ENCODE measurements at regions not wholly inside any gene's neighbourhood (a gene's known extent, or its start where the extent isn't known, plus 50 kb on each side); places are given as distances from the start of the nearest gene placed in this dataset.
"Not testable (repeated sequence)": the region's sequence is repeated elsewhere in the genome, so short reads cannot be mapped to it uniquely, and the experiment has no call there.

DNA sequence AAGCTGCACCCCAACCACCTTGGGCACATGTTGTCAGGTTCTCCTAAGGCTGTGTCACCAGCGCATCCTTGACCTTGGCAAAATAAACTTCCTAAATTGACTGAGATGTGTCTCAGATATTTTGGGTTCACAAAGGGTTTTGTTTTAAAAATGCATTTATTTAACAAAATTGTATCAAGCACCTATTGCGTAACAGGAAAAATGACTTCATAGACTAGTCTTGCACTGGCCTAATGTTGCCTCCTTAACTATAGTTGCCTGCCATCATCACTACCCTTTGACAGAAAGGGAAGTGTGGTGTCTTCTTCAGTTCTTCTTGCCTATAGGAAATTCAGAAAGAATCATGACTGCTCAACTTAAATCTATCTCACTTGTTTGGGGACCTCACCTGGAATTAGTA is 374.2 kb downstream of the SH2D1A start:
- DNase-seq = no peak

DNA sequence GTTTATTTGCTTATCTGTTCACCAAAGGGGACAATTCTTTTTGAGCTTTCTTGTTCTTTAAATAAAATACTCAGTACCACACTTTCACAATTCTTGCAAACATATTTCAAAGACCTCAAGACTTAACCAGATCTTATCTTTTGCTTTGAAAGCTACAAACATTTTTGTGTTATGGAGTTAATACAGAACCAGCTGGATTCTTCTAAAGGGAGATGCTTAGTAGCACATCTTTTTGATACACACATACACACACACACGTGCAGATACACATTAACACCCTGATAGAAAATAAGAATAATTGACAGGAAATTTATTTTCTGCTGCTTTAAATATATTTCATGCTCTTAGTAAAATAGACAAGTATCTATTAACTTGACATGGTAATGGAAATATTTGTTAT is 379.1 kb downstream of the SH2D1A start:
- no peak for DNase-seq

DNA sequence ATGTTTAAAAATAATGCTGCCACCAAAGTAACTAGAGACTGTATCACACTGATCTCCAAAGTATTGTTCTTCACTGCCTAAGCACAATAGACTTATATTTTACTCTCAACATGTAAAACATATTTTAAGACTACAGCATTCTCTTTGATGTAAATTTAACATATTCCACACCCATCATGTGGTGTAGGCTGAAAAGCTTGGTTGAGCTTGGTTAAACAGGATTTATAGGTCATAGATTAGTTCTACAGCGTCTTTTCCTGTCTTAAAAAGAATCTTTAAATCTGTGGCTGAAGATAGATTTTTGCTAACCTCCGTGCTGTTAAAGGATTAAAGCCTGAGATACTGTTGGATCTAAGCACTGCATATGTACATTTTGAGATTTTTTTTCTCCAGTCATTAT is 379.9 kb downstream of the SH2D1A start:
- DNase-seq = no peak

DNA sequence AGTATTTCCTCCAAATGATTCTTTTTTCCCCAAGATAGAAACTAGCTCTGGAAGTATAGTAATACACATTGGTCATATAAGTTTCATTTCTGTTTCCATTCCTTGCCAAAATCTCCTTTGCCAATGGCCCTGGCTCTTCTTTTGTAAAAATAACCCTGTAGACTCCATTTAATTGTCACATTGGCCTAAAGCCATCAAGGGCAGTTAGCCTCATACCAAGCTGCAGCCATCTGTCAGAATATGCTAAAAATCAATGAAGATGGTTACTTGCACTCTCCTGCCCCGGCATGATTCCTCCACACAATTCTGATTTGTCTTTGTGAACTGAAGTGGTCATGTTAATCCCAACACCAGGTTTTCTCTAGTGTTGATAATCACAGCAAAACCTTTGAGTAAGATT is 380.5 kb downstream of the SH2D1A start:
- DNase-seq = no peak

DNA sequence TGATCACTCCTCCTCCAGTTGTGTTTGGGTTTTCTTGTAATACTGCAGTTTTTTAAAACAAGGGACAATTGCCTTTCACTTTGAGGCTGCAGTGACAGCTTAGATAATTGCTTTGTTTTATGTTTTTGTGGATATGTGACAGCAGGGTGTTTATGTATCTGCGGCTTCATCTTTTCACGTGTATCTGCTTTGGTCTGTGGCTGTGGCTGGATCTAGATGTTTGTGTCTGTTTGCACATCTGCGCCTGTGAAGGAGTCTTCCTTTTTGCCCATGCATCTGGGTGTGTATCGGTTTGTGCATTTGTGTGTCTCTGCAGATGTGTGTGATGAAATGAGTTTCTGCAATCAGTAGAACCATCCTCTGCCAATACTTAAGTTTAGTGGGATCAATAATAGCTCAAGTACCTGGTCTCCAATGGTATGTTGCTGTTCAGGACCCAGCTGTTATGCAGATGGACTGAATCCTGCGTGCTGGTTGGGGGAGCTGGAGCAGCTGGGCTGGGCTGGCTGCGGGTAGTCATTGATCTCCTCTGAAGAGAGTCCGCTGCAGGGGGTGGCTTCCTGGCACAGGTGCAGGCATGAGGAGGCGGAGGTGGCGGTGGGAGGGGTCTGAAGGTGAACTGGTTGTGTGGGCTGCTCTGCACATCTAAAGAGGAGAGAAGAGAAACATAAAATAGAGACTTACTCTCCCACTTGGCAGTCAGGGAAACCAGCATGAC is 390.3 kb downstream of the SH2D1A start:
- peak; percentile 61 for DNase-seq

DNA sequence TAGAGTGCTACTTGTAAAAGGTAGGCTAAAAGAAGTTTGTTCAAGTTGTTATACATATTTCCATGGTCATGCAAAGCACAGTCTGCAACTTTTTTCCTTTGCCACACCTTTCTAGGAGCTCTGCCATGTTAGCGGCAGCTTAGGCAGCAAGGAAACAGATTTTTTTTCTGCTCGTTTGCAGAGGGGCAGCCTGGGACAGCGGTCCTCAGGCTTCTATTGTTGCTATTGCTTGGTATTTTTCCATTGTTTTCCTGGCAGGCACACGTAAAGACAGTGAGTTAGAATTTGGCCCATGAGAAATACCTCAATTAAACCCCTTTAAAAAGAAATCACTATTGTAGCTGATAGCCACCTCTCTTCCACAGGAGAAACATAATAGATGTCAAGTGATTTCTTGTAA is 391.4 kb downstream of the SH2D1A start:
- no peak for DNase-seq

DNA sequence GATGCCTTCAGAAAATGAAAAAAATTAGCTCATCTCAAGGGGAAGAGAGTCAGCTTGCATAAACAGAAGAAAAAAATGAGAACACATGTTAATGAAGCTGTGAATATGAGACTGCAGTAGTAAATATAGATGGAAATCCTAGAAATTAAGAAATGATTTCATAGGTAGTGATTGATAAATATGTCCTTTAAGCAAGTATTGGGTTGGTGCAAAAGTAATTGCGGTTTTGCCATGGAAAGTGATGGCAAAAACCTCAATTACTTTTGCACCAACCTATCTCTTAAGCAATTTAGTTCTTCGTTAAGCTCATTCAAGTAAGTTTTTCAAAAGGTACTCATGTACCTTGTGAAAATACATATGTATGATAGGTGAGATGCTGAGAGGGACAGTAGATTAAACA is 400.9 kb downstream of the SH2D1A start:
- no peak for DNase-seq

DNA sequence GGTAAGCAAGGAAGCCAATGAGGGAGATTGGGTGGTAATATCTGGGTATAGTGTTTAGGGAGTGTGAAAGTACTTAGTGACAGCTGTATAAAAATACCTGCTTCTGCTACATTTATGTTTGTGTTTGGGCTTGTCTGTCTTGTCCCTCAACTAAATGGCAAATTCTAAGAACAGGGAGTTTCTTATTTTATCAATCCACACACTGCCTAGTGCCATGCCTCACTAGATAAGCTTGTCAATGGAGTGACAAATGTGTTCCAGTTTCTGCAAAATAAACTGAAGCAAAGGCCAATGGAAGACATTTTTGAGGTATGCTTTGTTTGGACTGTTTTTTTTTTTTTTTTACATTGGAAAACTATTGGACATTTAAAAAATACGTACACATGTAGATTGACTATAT is 418.0 kb downstream of the SH2D1A start:
- DNase-seq = no peak

DNA sequence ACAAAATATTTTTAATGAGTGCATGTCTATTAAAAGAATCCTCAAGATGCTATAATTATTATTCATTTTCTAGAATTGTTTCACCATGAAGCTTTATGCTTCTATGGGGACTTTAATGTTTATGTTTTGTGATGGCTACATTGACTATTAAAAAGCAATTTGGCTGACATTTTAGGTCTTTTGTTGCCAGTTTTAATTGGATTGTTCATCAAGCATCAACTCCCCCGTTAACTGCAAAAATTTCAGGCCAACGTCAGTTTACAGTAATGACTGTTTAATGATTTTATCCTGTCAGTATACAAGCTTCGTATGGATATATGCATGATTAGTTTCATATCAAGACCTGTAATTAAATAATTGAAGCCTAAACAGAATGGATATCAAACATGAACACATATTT is 422.8 kb downstream of the SH2D1A start:
- no peak for DNase-seq

DNA sequence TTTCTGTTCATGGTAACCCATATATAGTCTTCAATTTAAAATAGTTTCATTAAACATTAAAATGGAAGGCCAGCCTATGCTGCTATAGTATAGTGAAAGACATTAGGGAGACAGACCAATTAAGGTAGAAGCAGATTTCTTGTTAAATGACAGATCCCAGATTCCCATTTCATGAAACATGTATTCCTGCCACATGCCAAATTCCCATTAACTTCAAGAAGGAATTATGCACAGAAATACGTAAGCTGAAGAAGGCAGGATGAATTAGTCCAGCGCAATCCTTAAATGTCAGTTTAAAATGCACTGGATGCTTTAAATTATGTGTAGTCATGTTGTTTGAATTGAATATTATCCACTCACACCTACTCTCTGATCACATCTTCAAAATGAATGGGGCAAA is 424.9 kb downstream of the SH2D1A start:
- DNase-seq = no peak

DNA sequence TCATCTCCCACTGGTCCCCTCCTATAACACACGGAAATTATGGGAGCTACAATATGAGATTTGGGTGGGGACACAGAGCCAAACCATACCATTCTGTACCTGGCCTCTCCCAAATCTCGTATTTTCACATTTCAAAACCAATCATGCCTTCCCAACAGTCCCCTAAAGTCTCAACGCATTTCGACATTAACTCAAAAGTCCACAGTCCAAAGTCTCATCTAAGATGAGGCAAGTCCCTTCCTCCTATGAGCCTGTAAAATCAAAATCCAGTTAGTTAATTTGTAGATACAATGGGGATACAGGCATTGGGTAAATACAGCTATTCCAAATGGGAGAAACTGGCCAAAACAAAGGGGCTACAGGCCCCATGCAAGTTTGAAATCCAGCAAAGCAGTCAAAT is 441.9 kb downstream of the SH2D1A start:
- not testable (repeated sequence) for DNase-seq

DNA sequence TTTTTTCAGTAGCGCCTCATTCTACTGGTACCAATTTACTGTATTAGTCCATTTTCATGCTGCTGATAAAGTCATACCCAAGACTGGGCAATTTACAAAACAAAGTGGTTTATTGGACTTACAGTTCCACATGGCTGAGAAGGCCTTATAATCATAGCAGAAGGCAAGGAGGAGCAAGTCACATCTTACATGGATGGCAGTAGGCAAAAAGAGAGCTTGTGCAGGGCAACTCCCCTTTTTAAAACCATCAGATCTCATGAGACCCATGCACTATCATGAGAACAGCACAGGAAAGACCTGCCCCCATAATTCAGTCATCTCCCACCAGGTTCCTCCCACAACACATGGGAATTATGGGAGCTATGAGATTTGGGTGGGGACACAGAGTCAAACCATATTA is 443.5 kb downstream of the SH2D1A start:
- not testable (repeated sequence) for DNase-seq

DNA sequence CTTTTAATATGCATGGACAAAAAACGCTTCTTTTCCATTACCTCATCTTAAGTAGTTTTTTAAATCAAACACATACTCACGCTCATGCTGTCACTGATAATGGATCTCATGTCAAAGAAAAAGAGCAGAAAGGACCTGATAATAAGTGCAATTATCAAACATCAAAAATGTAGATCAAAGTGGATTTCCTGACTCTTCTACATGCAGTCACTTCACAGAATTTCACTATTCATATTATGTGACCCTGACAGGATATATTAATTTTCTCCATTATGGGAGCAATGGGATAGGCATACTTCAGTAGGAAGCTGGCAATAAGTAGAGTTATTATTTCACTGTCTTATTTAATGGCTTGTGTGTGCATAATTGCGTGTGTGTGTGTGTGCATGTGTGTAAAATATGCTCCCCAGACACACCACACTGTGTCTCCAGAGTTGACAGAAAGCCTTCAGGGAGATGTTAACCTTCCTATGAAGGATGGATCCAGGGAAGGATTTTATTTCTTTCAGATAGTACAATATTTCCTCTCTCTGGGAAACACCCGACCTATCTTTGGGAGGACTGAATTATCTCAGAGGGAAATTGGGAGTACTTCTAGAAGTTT is 445.2 kb downstream of the SH2D1A start:
- DNase-seq = no peak

DNA sequence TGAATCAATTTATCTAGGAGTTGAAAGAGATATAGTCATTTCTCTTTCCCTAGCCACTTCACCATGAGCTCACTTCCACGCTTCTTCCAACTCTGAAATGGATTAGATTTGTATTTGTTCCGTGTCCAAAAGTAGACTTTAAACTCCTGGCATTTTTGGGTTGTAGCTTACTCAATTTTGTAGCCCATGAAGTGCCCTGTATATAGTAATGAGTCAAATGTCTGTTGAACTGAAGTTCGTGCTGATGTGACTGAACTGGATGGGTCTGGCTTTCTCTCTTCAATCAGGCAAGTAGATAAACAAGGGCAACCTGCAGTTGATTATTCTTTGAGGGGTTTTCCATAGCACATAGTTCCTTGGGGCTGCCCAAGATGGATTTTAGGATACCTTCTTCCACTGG is 450.6 kb downstream of the SH2D1A start:
- DNase-seq = no peak

DNA sequence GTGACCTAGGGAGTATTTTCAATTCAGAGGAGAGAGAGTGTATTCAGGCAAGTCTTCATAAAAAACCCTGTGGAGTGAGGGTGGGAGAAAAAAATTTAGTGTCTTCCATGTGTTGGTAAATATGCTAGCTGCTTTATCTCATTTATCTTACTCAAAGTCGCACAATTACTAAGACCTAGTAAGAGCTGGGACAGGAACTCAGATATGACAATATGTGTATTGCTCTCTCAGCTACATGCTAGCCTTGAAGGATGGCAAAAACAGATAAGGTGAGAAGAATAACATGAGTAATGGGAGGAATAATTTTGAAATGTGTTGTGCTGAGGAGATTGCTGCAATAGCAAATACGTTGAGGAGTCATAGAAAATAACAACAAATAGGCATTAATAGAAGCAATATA is 458.6 kb downstream of the SH2D1A start:
- DNase-seq = no peak

DNA sequence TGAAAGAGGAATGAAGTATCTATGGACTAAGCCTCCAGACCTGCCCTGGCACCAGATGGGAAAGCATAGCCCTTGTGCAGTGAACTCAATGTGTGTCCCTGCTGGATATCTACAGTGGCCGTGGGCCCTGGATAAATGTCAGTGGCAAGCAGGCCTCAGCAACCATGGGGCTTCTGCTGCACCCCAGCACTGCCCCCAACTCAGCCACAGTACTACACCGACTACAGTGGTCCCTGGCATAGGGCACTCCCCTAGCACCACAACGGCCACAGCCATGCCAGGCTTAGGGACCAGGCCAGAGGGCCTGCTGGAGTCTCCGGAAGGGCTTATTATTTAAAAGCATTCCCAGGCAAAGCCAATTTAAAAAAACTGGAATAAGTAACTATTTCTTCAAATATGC is 459.1 kb downstream of the SH2D1A start:
- DNase-seq = no peak

DNA sequence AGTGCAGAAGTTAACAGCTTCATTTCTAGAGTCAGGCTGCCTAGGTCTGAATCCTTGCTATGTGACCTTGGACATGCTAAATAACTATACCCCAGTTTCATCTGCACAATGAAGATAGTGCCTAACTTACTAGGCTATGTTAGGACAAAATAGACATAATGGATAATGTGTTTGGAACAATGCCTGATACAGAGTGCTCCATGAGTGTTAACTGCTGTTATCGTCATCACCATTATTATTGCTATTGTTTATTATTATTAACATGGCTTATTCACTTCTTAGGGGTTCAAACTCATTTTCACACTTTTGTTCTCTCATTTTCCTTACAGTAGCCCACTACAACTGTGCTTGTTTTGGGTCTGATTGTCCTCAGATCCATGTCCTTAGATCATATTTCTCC is 467.7 kb downstream of the SH2D1A start:
- DNase-seq = no peak

DNA sequence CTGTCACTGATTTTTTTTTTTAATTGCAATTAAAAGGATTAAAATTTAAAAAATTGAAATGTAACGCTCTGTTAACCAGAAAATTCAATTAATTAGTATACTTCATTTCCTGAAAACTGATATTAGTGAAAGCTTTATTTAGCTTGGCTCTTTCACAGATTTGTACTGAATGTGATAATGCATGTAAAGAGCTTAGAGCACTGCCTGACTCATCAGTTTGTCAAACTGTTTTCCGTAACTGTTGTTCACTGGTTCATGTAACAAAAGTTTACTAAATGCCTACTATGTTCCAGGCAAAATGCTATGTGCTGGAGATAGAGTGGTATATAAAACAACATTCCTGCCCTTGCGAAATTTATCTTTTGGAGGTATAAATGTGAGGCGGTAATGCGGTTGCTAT is 471.7 kb downstream of the SH2D1A start:
- no peak for DNase-seq

DNA sequence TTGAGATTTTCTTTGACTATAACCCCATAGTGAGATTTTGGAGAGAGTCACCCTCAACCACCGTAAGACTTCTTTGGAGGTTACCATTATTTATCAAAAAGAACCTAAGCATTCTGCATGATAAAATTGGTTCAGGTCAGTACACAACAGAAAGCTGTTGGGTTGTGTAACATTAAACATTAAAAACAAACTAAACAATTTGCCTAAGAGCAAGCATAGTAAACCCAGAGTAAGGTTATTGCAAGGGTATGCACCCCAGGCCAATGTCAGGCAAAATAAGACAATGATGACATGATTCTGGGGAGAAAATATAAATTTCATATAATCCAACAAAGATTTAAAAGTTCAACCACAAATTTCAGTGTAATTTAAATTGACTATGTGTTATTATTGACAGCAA is 472.4 kb downstream of the SH2D1A start:
- no peak for DNase-seq

DNA sequence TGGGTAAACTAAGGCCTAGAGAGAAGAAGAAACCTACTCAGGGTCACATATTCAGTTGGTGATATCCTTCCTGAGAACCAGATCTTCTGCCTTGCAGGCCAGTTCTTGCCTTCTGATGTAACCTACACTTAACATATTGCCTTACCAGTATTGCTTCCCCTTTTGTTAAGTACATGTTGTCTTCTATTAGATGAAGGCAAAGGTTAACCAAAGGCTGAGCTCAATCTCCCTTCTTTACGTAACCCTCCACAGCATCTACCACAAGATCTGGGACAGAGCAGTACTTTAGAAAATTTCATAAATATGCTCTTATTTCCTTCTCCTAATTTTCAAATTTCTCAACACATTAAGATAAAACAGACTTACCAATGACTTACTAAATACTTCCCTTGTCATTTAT is 474.4 kb downstream of the SH2D1A start:
- DNase-seq = no peak

DNA sequence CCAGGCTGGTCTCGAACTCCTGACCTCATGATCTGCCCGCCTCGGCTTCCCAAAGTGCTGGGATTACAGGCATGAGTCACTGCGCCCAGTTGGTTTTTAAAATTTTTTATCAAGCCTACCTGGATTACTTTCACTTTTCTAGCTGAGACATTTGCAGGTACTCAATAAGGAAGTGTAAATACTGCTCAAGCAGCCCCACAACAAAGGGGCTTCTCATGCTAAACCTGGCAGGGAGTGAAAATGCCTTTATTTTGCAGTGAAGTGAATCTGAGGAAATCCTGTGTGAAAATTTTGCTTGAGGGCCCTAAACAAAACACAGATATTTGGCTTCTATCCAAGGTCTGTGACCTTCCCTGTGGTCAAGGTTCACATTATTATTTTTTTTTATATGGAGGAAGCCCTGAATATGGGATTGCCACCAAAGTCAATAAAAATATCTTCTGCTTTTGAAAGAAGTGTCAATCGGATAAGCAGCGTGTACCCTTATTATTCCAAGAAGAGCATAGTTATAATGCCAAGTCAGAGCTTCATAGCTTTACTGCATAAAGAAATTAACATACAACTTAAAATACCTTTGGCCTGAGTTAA is 481.0 kb downstream of the SH2D1A start:
- no peak for DNase-seq

DNA sequence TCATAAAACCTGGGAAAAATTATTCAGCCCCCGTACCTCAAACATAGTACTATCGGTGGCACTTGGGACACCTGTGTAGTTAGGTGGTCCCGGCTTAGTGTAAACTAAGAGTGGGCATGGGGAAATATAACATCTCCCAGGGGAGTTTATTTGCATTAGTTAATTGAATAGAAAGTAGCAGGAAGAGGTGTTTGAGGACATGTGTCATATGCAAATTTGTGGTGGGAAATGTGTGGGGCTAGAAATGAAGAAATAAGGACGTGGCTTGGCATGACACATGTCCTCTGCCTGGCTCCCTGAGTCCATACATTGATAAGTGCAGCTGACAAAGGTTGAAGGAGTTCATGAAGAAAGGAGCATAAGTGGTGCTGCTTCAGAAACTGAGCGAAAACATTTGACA is 483.6 kb downstream of the SH2D1A start:
- no peak for DNase-seq

DNA sequence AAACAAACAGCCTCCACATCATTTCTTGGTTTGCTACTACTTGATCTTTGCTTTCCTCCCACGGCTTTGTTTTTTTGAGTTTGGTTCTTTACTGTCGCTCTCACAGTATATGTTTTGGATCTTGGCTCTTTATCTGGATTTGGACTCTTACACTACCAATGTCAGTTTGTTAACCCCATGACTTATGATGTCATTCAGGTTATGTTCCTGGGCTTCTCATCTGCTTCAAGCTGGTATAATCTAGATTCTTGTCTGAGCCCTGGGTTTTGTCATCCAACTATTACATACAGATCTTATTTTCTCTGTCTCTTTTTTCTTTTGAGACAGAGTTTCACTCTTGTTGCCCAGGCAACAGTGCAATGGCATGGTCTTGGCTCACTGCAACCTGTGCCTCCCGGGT is 482.9 kb upstream of the TEX13C start:
- DNase-seq = no peak

DNA sequence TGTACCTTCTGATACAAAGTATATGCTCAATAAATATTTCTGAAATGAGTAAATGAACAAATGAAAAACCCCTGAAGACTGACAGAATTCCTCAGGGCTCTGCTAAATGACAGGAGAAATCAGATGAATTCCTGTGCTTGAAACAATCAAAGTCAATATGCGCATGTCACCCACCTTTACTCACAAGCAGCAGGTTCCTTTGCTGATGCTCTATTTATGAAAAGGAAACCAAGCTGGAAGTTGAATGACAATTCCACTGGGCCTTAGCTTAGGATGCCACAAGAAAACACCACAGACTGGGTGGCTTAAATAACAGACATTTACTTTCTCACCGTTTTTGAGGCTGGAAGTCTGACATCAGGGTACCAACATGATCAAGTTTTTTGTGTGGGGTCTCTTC is 477.5 kb upstream of the TEX13C start:
- no peak for DNase-seq

DNA sequence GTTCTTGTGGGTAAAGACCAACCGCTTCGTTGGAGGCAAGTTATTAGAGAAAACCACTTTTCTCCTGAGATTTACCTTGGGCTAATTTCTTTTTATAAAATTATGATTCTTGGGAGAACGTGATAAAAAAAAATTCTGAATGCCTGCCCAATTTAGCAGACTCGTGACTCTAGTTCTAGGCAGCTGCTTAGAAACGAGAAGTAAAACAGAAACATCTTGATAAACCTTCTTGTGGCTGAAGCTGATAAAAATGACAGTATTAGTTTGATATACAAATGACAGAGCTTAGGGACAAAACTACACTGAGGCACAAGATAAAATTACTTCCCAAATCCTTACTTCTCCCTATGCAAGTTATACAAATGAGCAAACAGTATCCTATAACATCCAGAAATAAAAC is 458.9 kb upstream of the TEX13C start:
- no peak for DNase-seq

Data from COR-L47 (cell line).